Fibroblast of lung (primary cell): ENCODE measurements at regions not wholly inside any gene's neighbourhood (a gene's known extent, or its start where the extent isn't known, plus 50 kb on each side); places are given as distances from the start of the nearest gene placed in this dataset.
A peak's percentile ranks its signal among the peaks of the same experiment; 100 is the strongest.

Experiments
- DNase-seq, 2 donors: peaks; one replicate each; pipeline versions ENCODE4 v3.0.0 to v3.0.0-alpha.2; 2010; ENCODE audit warnings: low read depth in 2 of 2
- H2AFZ ChIP-seq: 2 replicates; pipeline ENCODE4 v1.5.1; 2012; ENCODE audit warnings: low read length, control low read depth, inconsistent platforms
- H3K27ac ChIP-seq: 2 replicates; pipeline ENCODE4 v1.5.1; 2011; ENCODE audit warnings: low read length, control low read depth; ENCODE audit not compliant: insufficient read depth
- H3K27me3 ChIP-seq: 2 replicates; pipeline ENCODE4 v1.5.1; 2011; ENCODE audit warnings: mild to moderate bottlenecking, low read length; ENCODE audit not compliant: control insufficient read depth, insufficient read depth
- H3K36me3 ChIP-seq: 2 replicates; pipeline ENCODE4 v1.5.1; 2011; ENCODE audit warnings: low read length; ENCODE audit not compliant: control insufficient read depth, insufficient read depth
- H3K4me1 ChIP-seq: 2 replicates; pipeline ENCODE4 v1.5.1; 2011; ENCODE audit warnings: low read length; ENCODE audit not compliant: control insufficient read depth, insufficient read depth; ENCODE audit errors: extremely low read depth
- H3K4me2 ChIP-seq: 2 replicates; pipeline ENCODE4 v1.5.1; 2011; ENCODE audit warnings: low read length, control low read depth; ENCODE audit not compliant: insufficient read depth; ENCODE audit errors: extremely low read depth
- H3K4me3 ChIP-seq, 4 experiments: fragments of 200-600 bp in 1 of 4; sonication (generic) in 1 of 4; replicated peaks in 1 of 4; 2 replicates each; pipeline ENCODE4 v1.5.1; 2011 to 2016; ENCODE audit warnings: low read length in 4 of 4, low read depth in 3 of 4, mild to moderate bottlenecking in 3 of 4, control low read depth in 2 of 4, inconsistent platforms in 1 of 4, mixed read lengths in 1 of 4; ENCODE audit not compliant: insufficient read depth in 1 of 4; ENCODE audit errors: control extremely low read depth in 1 of 4
- H3K79me2 ChIP-seq: 2 replicates; pipeline ENCODE4 v1.5.1; 2012; ENCODE audit warnings: mild to moderate bottlenecking, low read length, inconsistent platforms; ENCODE audit not compliant: control insufficient read depth, insufficient read depth
- H3K9ac ChIP-seq: 2 replicates; pipeline ENCODE4 v1.5.1; 2011; ENCODE audit warnings: mild to moderate bottlenecking, low read length, control low read depth; ENCODE audit not compliant: insufficient read depth
- H3K9me3 ChIP-seq: 2 replicates; pipeline ENCODE4 v1.5.1; 2012; ENCODE audit warnings: low read depth, low read length; ENCODE audit not compliant: control insufficient read depth, insufficient read depth
- H4K20me1 ChIP-seq: 2 replicates; pipeline ENCODE4 v1.5.1; 2011; ENCODE audit warnings: low read length; ENCODE audit not compliant: control insufficient read depth, insufficient read depth; ENCODE audit errors: extremely low read depth
- CTCF ChIP-seq, 2 donors: IDR thresholded peaks in 1 of 2; conservative IDR thresholded peaks in 1 of 2; 1 replicate in 1 of 2; 2 replicates in 1 of 2; pipeline ENCODE4 v1.5.1; 2011 to 2012; ENCODE audit warnings: low read length in 2 of 2, control low read depth in 1 of 2, inconsistent platforms in 1 of 2, low read depth in 1 of 2, mild to moderate bottlenecking in 1 of 2
- EZH2 ChIP-seq: IDR thresholded peaks from 2 replicates; pipeline ENCODE4 v1.5.1; 2012; ENCODE audit warnings: low read length, control low read depth, mild to moderate bottlenecking; ENCODE audit errors: missing control alignments

DNA sequence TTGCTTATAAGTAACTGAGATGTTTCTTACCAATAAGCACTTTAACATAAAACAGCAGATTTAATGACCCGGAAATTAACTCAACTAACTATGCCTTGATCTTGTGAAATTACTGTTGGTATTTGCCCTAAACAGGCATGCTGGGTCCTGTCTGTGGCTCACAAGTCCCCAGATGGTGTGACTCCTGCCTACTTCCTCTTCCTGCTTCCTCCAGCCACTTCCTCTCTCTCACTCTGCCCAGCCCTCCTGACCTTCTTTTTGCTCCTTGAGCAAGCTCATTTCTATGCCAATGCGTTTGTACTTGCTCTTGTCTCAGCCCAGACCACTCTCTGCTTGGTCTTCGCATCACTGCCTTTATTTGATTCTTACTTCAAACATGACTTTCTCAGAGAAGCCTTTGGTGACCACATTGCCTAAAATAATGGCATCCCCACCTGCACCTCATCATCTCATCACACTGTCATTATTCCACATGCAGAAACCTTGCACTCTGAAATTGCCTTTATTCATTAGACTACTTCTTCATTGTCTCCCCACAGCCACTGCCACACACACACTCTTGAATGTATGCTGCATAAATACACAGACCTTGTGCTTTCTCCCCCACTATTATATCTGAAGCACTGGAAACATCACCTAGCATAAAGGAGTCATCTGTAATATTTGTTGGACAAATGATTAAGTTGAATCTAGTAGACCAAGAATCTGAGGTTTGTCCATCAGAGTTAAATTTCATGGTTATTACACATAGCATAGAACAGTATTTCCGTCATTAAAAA is 256.3 kb upstream of the SEMA6D start:
- no peaks in the 10 kb centered on the region for H3K36me3 ChIP-seq
- TF ChIP-seq EZH2 (no peak), CTCF (conservative IDR thresholded peaks at IDR 0.05 in 1 of 2, IDR thresholded peaks at IDR 0.05 in 1 of 2; ENCODE audit: low read depth in 1 of 2, low read length in 2 of 2) (no peak)
- no peak overlapping the region for H2AFZ ChIP-seq
- no peak overlapping the region for H3K4me3 ChIP-seq
- no peak overlapping the region for H3K9ac ChIP-seq
- no peaks in the 10 kb centered on the region for H4K20me1 ChIP-seq
- no peak overlapping the region for H3K27ac ChIP-seq
- no peak overlapping the region for H3K4me2 ChIP-seq
- no peaks in the 10 kb centered on the region for H3K27me3 ChIP-seq
- H3K9me3 ChIP-seq = no peaks in the 10 kb centered on the region
- peaks cover 2% of the 10 kb centered on the region for H3K4me1 ChIP-seq
- no peak for DNase-seq
- no peaks in the 10 kb centered on the region for H3K79me2 ChIP-seq

- no peaks in the 10 kb centered on the region for H3K27me3 ChIP-seq
- H4K20me1 ChIP-seq = no peaks in the 10 kb centered on the region
- no peak overlapping the region for H3K9ac ChIP-seq
- H3K9me3 ChIP-seq = no peaks in the 10 kb centered on the region
- H3K4me1 ChIP-seq = peaks cover 2% of the 10 kb centered on the region
- H2AFZ ChIP-seq = no peak overlapping the region
- no peaks in the 10 kb centered on the region for H3K36me3 ChIP-seq
- no peaks in the 10 kb centered on the region for H3K79me2 ChIP-seq
- DNase-seq = no peak
- H3K27ac ChIP-seq = no peak overlapping the region
- H3K4me3 ChIP-seq = no peak overlapping the region
- H3K4me2 ChIP-seq = no peak overlapping the region
- TF ChIP-seq CTCF (conservative IDR thresholded peaks at IDR 0.05 in 1 of 2, IDR thresholded peaks at IDR 0.05 in 1 of 2; ENCODE audit: low read depth in 1 of 2, low read length in 2 of 2) (no peak), EZH2 (no peak)
These were observed 255.6 kb upstream of the SEMA6D start for GRCh38 chr15:47461652-47462141.

DNA sequence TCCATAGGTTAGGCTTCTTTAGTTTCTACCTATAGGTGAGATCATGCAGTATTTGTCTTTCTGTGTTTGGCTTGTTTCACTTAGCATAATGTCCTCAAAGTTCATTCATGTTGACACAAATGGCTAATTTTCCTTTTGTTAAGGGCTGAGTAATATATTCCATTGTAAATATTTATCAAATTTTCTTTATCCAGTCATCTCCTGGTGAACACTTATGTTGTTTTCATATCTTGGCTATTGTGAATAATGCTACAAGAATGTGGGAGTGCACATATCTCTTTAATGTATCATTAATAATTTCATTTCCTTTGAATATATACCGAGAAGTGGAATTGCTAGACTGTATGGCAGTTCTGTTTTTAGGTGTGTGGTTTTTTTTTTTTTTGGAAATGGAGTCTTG is 250.9 kb upstream of the SEMA6D start:
- Histone ChIP-seq H3K4me2 (no peak overlapping the region), H3K4me3 (no peak overlapping the region)
- TF ChIP-seq EZH2 (no peak), CTCF (conservative IDR thresholded peaks at IDR 0.05 in 1 of 2, IDR thresholded peaks at IDR 0.05 in 1 of 2; ENCODE audit: low read depth in 1 of 2, low read length in 2 of 2) (no peak)

More for the DNA sequence above, 250.9 kb upstream of the SEMA6D start:
- DNase-seq = peak; percentile 64 to 76
- no peaks in the 10 kb centered on the region for H3K27me3 ChIP-seq
- H3K9me3 ChIP-seq = no peaks in the 10 kb centered on the region
- H3K36me3 ChIP-seq = no peaks in the 10 kb centered on the region
- H3K27ac ChIP-seq = no peak overlapping the region
- no peak overlapping the region for H3K9ac ChIP-seq
- H2AFZ ChIP-seq = no peak overlapping the region
- H3K79me2 ChIP-seq = no peaks in the 10 kb centered on the region
- peaks cover 2% of the 10 kb centered on the region for H3K4me1 ChIP-seq
- H4K20me1 ChIP-seq = no peaks in the 10 kb centered on the region
